Subcutaneous abdominal adipose tissue (tissue), 5 donors: ENCODE measurements at regions not wholly inside any gene's neighbourhood (a gene's known extent, or its start where the extent isn't known, plus 50 kb on each side); places are given as distances from the start of the nearest gene placed in this dataset.

Experiments
- H3K27ac ChIP-seq: one replicate; pipeline ENCODE4 v1.7.0; 2013; ENCODE audit warnings: low read depth, mild to moderate bottlenecking, inconsistent platforms, low read length, moderate library complexity
- H3K27me3 ChIP-seq, 5 donors: one replicate each; pipeline ENCODE4 v1.7.0; 2013; ENCODE audit warnings: low read length in 5 of 5, inconsistent platforms in 1 of 5; ENCODE audit not compliant: control insufficient read depth in 5 of 5, insufficient read depth in 4 of 5
- H3K36me3 ChIP-seq, 5 donors: one replicate each; pipeline ENCODE4 v1.7.0; 2013; ENCODE audit warnings: low read length in 5 of 5; ENCODE audit not compliant: control insufficient read depth in 5 of 5, insufficient read depth in 5 of 5
- H3K4me1 ChIP-seq, 5 donors: one replicate each; pipeline ENCODE4 v1.7.0; 2013; ENCODE audit warnings: low read length in 5 of 5, mild to moderate bottlenecking in 3 of 5, moderate library complexity in 1 of 5; ENCODE audit not compliant: control insufficient read depth in 5 of 5, insufficient read depth in 5 of 5
- H3K4me3 ChIP-seq, 5 donors: one replicate each; pipeline ENCODE4 v1.7.0; 2013; ENCODE audit warnings: low read length in 5 of 5, low read depth in 1 of 5
- H3K9ac ChIP-seq, 5 donors: one replicate each; pipeline ENCODE4 v1.7.0; 2013; ENCODE audit warnings: low read length in 5 of 5, mild to moderate bottlenecking in 4 of 5, moderate library complexity in 3 of 5
- H3K9me3 ChIP-seq, 5 donors: one replicate each; pipeline ENCODE4 v1.7.0; 2013; ENCODE audit warnings: low read length in 5 of 5; ENCODE audit not compliant: control insufficient read depth in 5 of 5
- donor health status: healthy.
- donor health status: healthy.
- donor health status: healthy.
- donor health status: healthy.
- donor health status: healthy.

GRCh38 chr16:64297863-64298600 is 823.8 kb downstream of the CDH11 start:
- H3K9me3 ChIP-seq: no peaks in the 10 kb centered on the region
- H3K36me3 ChIP-seq: no peaks in the 10 kb centered on the region
- peaks cover 0 to 2% (median 0%) of the 10 kb centered on the region in 5 donors for H3K27me3 ChIP-seq
- no peak overlapping the region for H3K9ac ChIP-seq
- H3K4me1 ChIP-seq: peaks cover 0 to 26% (median 2%) of the 10 kb centered on the region in 5 donors
- H3K27ac ChIP-seq: no peak overlapping the region
- no peak overlapping the region for H3K4me3 ChIP-seq

GRCh38 chr16:64295466-64295865 is 826.4 kb downstream of the CDH11 start:
- no peak overlapping the region for H3K4me3 ChIP-seq
- peaks cover 0 to 2% (median 0%) of the 10 kb centered on the region in 5 donors for H3K27me3 ChIP-seq
- H3K9me3 ChIP-seq: peaks cover 0 to 2% (median 0%) of the 10 kb centered on the region in 5 donors
- H3K4me1 ChIP-seq: peaks cover 0 to 21% (median 3%) of the 10 kb centered on the region in 5 donors
- no peaks in the 10 kb centered on the region for H3K36me3 ChIP-seq
- H3K9ac ChIP-seq: no peak overlapping the region
- no peak overlapping the region for H3K27ac ChIP-seq

- no peaks in the 10 kb centered on the region for H3K36me3 ChIP-seq
- H3K27ac ChIP-seq: no peak overlapping the region
- H3K4me1 ChIP-seq: peaks cover 0 to 9% (median 0%) of the 10 kb centered on the region in 5 donors
- no peak overlapping the region for H3K9ac ChIP-seq
- H3K27me3 ChIP-seq: peaks cover 0 to 2% (median 0%) of the 10 kb centered on the region in 5 donors
- no peak overlapping the region for H3K4me3 ChIP-seq
- peaks cover 0 to 2% (median 0%) of the 10 kb centered on the region in 5 donors for H3K9me3 ChIP-seq
These were observed 828.9 kb downstream of the CDH11 start for GRCh38 chr16:64292953-64293352.

- H3K9ac ChIP-seq: no peak overlapping the region
- H3K4me1 ChIP-seq: peaks cover 0 to 8% (median 0%) of the 10 kb centered on the region in 5 donors
- H3K4me3 ChIP-seq: no peak overlapping the region
- no peak overlapping the region for H3K27ac ChIP-seq
- H3K27me3 ChIP-seq: no peaks in the 10 kb centered on the region
- peaks cover 0 to 2% (median 0%) of the 10 kb centered on the region in 5 donors for H3K9me3 ChIP-seq
- no peaks in the 10 kb centered on the region for H3K36me3 ChIP-seq
These were observed 829.7 kb downstream of the CDH11 start for GRCh38 chr16:64292161-64292560.

- Histone ChIP-seq H3K27ac (no peak overlapping the region), H3K4me1 (peaks cover 0 to 8% (median 0%) of the 10 kb centered on the region in 5 donors), H3K9ac (no peak overlapping the region), H3K36me3 (no peaks in the 10 kb centered on the region), H3K4me3 (no peak overlapping the region), H3K27me3 (no peaks in the 10 kb centered on the region), H3K9me3 (peaks cover 0 to 2% (median 0%) of the 10 kb centered on the region in 5 donors)
These were observed 831.4 kb downstream of the CDH11 start for GRCh38 chr16:64290461-64290860.

- Histone ChIP-seq H3K4me3 (no peak overlapping the region), H3K4me1 (no peaks in the 10 kb centered on the region), H3K36me3 (no peaks in the 10 kb centered on the region), H3K27ac (no peak overlapping the region), H3K27me3 (no peaks in the 10 kb centered on the region), H3K9ac (no peak overlapping the region), H3K9me3 (peaks cover 0 to 2% (median 0%) of the 10 kb centered on the region in 5 donors)
These were observed 834.0 kb downstream of the CDH11 start for GRCh38 chr16:64287655-64288528.

- no peak overlapping the region for H3K4me3 ChIP-seq
- no peaks in the 10 kb centered on the region for H3K27me3 ChIP-seq
- no peak overlapping the region for H3K27ac ChIP-seq
- H3K9ac ChIP-seq: no peak overlapping the region
- H3K9me3 ChIP-seq: peaks cover 0 to 2% (median 0%) of the 10 kb centered on the region in 5 donors
- no peaks in the 10 kb centered on the region for H3K4me1 ChIP-seq
- no peaks in the 10 kb centered on the region for H3K36me3 ChIP-seq
These were observed 839.7 kb downstream of the CDH11 start for GRCh38 chr16:64282181-64282580.

GRCh38 chr16:64280317-64280716 is 841.5 kb downstream of the CDH11 start:
- Histone ChIP-seq H3K27ac (no peak overlapping the region), H3K36me3 (no peaks in the 10 kb centered on the region), H3K4me1 (no peaks in the 10 kb centered on the region), H3K9ac (no peak overlapping the region), H3K4me3 (no peak overlapping the region), H3K27me3 (no peaks in the 10 kb centered on the region), H3K9me3 (no peaks in the 10 kb centered on the region)

GRCh38 chr16:64278196-64278595 is 843.7 kb downstream of the CDH11 start:
- no peak overlapping the region for H3K9ac ChIP-seq
- H3K9me3 ChIP-seq: no peaks in the 10 kb centered on the region
- no peaks in the 10 kb centered on the region for H3K27me3 ChIP-seq
- H3K27ac ChIP-seq: no peak overlapping the region
- H3K4me3 ChIP-seq: no peak overlapping the region
- no peaks in the 10 kb centered on the region for H3K4me1 ChIP-seq
- H3K36me3 ChIP-seq: no peaks in the 10 kb centered on the region

GRCh38 chr16:64276646-64277045 is 845.2 kb downstream of the CDH11 start:
- no peak overlapping the region for H3K9ac ChIP-seq
- H3K4me1 ChIP-seq: no peaks in the 10 kb centered on the region
- no peak overlapping the region for H3K4me3 ChIP-seq
- H3K9me3 ChIP-seq: no peaks in the 10 kb centered on the region
- H3K36me3 ChIP-seq: no peaks in the 10 kb centered on the region
- no peak overlapping the region for H3K27ac ChIP-seq
- no peaks in the 10 kb centered on the region for H3K27me3 ChIP-seq
